Muscle layer of duodenum (tissue), 2 donors: ENCODE measurements at regions not wholly inside any gene's neighbourhood (a gene's known extent, or its start where the extent isn't known, plus 50 kb on each side); places are given as distances from the start of the nearest gene placed in this dataset.

ENCODE experiments used
- H3K27ac ChIP-seq: one replicate; pipeline ENCODE4 v1.7.0; 2013; ENCODE audit warnings: mild to moderate bottlenecking, low read length
- H3K27me3 ChIP-seq: one replicate; pipeline ENCODE4 v1.7.0; 2013; ENCODE audit warnings: low read depth, mild to moderate bottlenecking, control low read depth, low read length
- H3K36me3 ChIP-seq, 2 donors: one replicate each; pipeline ENCODE4 v1.7.0; 2013; ENCODE audit warnings: low read length in 2 of 2, control low read depth in 1 of 2, mild to moderate bottlenecking in 1 of 2; ENCODE audit not compliant: insufficient read depth in 2 of 2, control insufficient read depth in 1 of 2
- H3K4me1 ChIP-seq, 2 donors: one replicate each; pipeline ENCODE4 v1.7.0; 2013; ENCODE audit warnings: low read length in 2 of 2, mild to moderate bottlenecking in 2 of 2, control low read depth in 1 of 2, moderate library complexity in 1 of 2; ENCODE audit not compliant: insufficient read depth in 2 of 2, control insufficient read depth in 1 of 2
- H3K4me3 ChIP-seq, 2 donors: one replicate each; pipeline ENCODE4 v1.7.0; 2013; ENCODE audit warnings: low read length in 2 of 2, low read depth in 1 of 2, mild to moderate bottlenecking in 1 of 2
- H3K9me3 ChIP-seq, 2 donors: one replicate each; pipeline ENCODE4 v1.7.0; 2013; ENCODE audit warnings: low read length in 2 of 2, control low read depth in 1 of 2, mild to moderate bottlenecking in 1 of 2; ENCODE audit not compliant: control insufficient read depth in 1 of 2
- donor health status: healthy.

- Histone ChIP-seq H3K4me3 (no peak overlapping the region), H3K4me1 (no peaks in the 10 kb centered on the region), H3K27ac (no peak overlapping the region), H3K36me3 (peaks cover 0 to 5% of the 10 kb centered on the region in 2 donors), H3K27me3 (no peaks in the 10 kb centered on the region), H3K9me3 (no peaks in the 10 kb centered on the region)
These were observed 294.8 kb upstream of the UMPS start for GRCh38 chr3:124435467-124435866.

GRCh38 chr3:124438813-124439212 lies 291.4 kb upstream of the UMPS start:
- H3K36me3 ChIP-seq = peaks cover 0 to 5% of the 10 kb centered on the region in 2 donors
- H3K4me1 ChIP-seq = no peaks in the 10 kb centered on the region
- no peak overlapping the region for H3K27ac ChIP-seq
- no peaks in the 10 kb centered on the region for H3K9me3 ChIP-seq
- no peak overlapping the region for H3K4me3 ChIP-seq
- no peaks in the 10 kb centered on the region for H3K27me3 ChIP-seq

- no peaks in the 10 kb centered on the region for H3K4me1 ChIP-seq
- no peak overlapping the region for H3K27ac ChIP-seq
- no peaks in the 10 kb centered on the region for H3K36me3 ChIP-seq
- no peak overlapping the region for H3K4me3 ChIP-seq
- no peaks in the 10 kb centered on the region for H3K9me3 ChIP-seq
- H3K27me3 ChIP-seq = no peaks in the 10 kb centered on the region
These were observed 290.6 kb upstream of the UMPS start for GRCh38 chr3:124439603-124440002.

- Histone ChIP-seq H3K4me1 (no peaks in the 10 kb centered on the region), H3K4me3 (no peak overlapping the region), H3K36me3 (no peaks in the 10 kb centered on the region), H3K27ac (no peak overlapping the region), H3K27me3 (no peaks in the 10 kb centered on the region), H3K9me3 (no peaks in the 10 kb centered on the region)
These were observed 288.5 kb upstream of the UMPS start for GRCh38 chr3:124441766-124442165.

GRCh38 chr3:124442463-124442862 lies 287.8 kb upstream of the UMPS start:
- H3K36me3 ChIP-seq = no peaks in the 10 kb centered on the region
- H3K9me3 ChIP-seq = no peaks in the 10 kb centered on the region
- H3K4me3 ChIP-seq = no peak overlapping the region
- no peak overlapping the region for H3K27ac ChIP-seq
- no peaks in the 10 kb centered on the region for H3K4me1 ChIP-seq
- H3K27me3 ChIP-seq = no peaks in the 10 kb centered on the region

GRCh38 chr3:124443446-124443845 lies 286.8 kb upstream of the UMPS start:
- H3K4me3 ChIP-seq = no peak overlapping the region
- H3K27ac ChIP-seq = no peak overlapping the region
- H3K4me1 ChIP-seq = no peaks in the 10 kb centered on the region
- no peaks in the 10 kb centered on the region for H3K36me3 ChIP-seq
- no peaks in the 10 kb centered on the region for H3K27me3 ChIP-seq
- no peaks in the 10 kb centered on the region for H3K9me3 ChIP-seq

- H3K27ac ChIP-seq = no peak overlapping the region
- H3K36me3 ChIP-seq = no peaks in the 10 kb centered on the region
- H3K9me3 ChIP-seq = no peaks in the 10 kb centered on the region
- H3K27me3 ChIP-seq = no peaks in the 10 kb centered on the region
- no peaks in the 10 kb centered on the region for H3K4me1 ChIP-seq
- H3K4me3 ChIP-seq = no peak overlapping the region
These were observed 286.2 kb upstream of the UMPS start for GRCh38 chr3:124444075-124444474.

- Histone ChIP-seq H3K36me3 (no peaks in the 10 kb centered on the region), H3K4me3 (no peak overlapping the region), H3K9me3 (no peaks in the 10 kb centered on the region), H3K27me3 (no peaks in the 10 kb centered on the region), H3K27ac (no peak overlapping the region), H3K4me1 (no peaks in the 10 kb centered on the region)
These were observed 285.4 kb upstream of the UMPS start for GRCh38 chr3:124444896-124445295.

GRCh38 chr3:124447845-124448244 lies 282.4 kb upstream of the UMPS start:
- H3K4me3 ChIP-seq = no peak overlapping the region
- no peaks in the 10 kb centered on the region for H3K27me3 ChIP-seq
- no peaks in the 10 kb centered on the region for H3K4me1 ChIP-seq
- H3K36me3 ChIP-seq = no peaks in the 10 kb centered on the region
- no peaks in the 10 kb centered on the region for H3K9me3 ChIP-seq
- no peak overlapping the region for H3K27ac ChIP-seq

- Histone ChIP-seq H3K27ac (no peak overlapping the region), H3K36me3 (no peaks in the 10 kb centered on the region), H3K9me3 (no peaks in the 10 kb centered on the region), H3K4me1 (no peaks in the 10 kb centered on the region), H3K4me3 (no peak overlapping the region), H3K27me3 (no peaks in the 10 kb centered on the region)
These were observed 281.3 kb upstream of the UMPS start for GRCh38 chr3:124448954-124449353.

GRCh38 chr3:124450366-124450765 lies 279.9 kb upstream of the UMPS start:
- H3K9me3 ChIP-seq = no peaks in the 10 kb centered on the region
- H3K27me3 ChIP-seq = no peaks in the 10 kb centered on the region
- no peaks in the 10 kb centered on the region for H3K4me1 ChIP-seq
- H3K27ac ChIP-seq = no peak overlapping the region
- no peaks in the 10 kb centered on the region for H3K36me3 ChIP-seq
- H3K4me3 ChIP-seq = no peak overlapping the region

GRCh38 chr3:124451630-124452317 lies 278.5 kb upstream of the UMPS start:
- Histone ChIP-seq H3K27ac (no peak overlapping the region), H3K4me1 (no peaks in the 10 kb centered on the region), H3K4me3 (no peak overlapping the region), H3K27me3 (no peaks in the 10 kb centered on the region), H3K36me3 (no peaks in the 10 kb centered on the region), H3K9me3 (no peaks in the 10 kb centered on the region)
